ENCODE measurements at regions not wholly inside any gene's neighbourhood (a gene's known extent, or its start where the extent isn't known, plus 50 kb on each side); places are given as distances from the start of the nearest gene placed in this dataset.

GRCh38 chr18:10011751-10012150 is 97.9 kb downstream of the VAPA start:
- H3K9me3 ChIP-seq (ENCODE audit: low read length): no peaks in the 10 kb centered on the region
- no peak overlapping the region for H3K27ac ChIP-seq (ENCODE audit: low read length)
- H3K9ac ChIP-seq (ENCODE audit: low read length): no peak overlapping the region
- TF ChIP-seq EP300 (conservative IDR thresholded peaks at IDR 0.05; ENCODE audit: poor library complexity, severe bottlenecking) (no peak), RAD21 (conservative IDR thresholded peaks at IDR 0.05) (no peak), SMC3 (conservative IDR thresholded peaks at IDR 0.05; ENCODE audit: poor library complexity) (no peak), TAF1 (IDR thresholded peaks at IDR 0.05; ENCODE audit: low read depth) (no peak), POLR2AphosphoS5 (IDR thresholded peaks at IDR 0.05) (no peak), EZH2 (IDR thresholded peaks at IDR 0.05; ENCODE audit: borderline replicate concordance, insufficient read depth, low read length, poor library complexity, severe bottlenecking) (no peak), MXI1 (conservative IDR thresholded peaks at IDR 0.05; ENCODE audit: poor library complexity, severe bottlenecking) (no peak)
- TF ChIP-seq, protein P1, sequence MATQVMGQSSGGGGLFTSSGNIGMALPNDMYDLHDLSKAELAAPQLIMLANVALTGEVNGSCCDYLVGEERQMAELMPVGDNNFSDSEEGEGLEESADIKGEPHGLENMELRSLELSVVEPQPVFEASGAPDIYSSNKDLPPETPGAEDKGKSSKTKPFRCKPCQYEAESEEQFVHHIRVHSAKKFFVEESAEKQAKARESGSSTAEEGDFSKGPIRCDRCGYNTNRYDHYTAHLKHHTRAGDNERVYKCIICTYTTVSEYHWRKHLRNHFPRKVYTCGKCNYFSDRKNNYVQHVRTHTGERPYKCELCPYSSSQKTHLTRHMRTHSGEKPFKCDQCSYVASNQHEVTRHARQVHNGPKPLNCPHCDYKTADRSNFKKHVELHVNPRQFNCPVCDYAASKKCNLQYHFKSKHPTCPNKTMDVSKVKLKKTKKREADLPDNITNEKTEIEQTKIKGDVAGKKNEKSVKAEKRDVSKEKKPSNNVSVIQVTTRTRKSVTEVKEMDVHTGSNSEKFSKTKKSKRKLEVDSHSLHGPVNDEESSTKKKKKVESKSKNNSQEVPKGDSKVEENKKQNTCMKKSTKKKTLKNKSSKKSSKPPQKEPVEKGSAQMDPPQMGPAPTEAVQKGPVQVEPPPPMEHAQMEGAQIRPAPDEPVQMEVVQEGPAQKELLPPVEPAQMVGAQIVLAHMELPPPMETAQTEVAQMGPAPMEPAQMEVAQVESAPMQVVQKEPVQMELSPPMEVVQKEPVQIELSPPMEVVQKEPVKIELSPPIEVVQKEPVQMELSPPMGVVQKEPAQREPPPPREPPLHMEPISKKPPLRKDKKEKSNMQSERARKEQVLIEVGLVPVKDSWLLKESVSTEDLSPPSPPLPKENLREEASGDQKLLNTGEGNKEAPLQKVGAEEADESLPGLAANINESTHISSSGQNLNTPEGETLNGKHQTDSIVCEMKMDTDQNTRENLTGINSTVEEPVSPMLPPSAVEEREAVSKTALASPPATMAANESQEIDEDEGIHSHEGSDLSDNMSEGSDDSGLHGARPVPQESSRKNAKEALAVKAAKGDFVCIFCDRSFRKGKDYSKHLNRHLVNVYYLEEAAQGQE (IDR thresholded peaks at IDR 0.05; ENCODE audit: borderline replicate concordance): no peak
- TF ChIP-seq, protein P2, sequence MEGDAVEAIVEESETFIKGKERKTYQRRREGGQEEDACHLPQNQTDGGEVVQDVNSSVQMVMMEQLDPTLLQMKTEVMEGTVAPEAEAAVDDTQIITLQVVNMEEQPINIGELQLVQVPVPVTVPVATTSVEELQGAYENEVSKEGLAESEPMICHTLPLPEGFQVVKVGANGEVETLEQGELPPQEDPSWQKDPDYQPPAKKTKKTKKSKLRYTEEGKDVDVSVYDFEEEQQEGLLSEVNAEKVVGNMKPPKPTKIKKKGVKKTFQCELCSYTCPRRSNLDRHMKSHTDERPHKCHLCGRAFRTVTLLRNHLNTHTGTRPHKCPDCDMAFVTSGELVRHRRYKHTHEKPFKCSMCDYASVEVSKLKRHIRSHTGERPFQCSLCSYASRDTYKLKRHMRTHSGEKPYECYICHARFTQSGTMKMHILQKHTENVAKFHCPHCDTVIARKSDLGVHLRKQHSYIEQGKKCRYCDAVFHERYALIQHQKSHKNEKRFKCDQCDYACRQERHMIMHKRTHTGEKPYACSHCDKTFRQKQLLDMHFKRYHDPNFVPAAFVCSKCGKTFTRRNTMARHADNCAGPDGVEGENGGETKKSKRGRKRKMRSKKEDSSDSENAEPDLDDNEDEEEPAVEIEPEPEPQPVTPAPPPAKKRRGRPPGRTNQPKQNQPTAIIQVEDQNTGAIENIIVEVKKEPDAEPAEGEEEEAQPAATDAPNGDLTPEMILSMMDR (IDR thresholded peaks at IDR 0.05; ENCODE audit: poor library complexity, severe bottlenecking): no peak
- no peaks in the 10 kb centered on the region for H3K79me2 ChIP-seq (replicated peaks; ENCODE audit: insufficient read depth, low read length)
- no peaks in the 10 kb centered on the region for H3K36me3 ChIP-seq (ENCODE audit: insufficient read depth, low read length)
- no peaks in the 10 kb centered on the region for H3F3A ChIP-seq (ENCODE audit: insufficient read depth, low read length, poor library complexity, severe bottlenecking)
- H3K4me3 ChIP-seq (ENCODE audit: low read length): no peak overlapping the region
- H4K20me1 ChIP-seq (ENCODE audit: insufficient read depth): no peaks in the 10 kb centered on the region
- H3K4me2 ChIP-seq (ENCODE audit: low read length): no peak overlapping the region
- H3K27me3 ChIP-seq (ENCODE audit: insufficient read depth, low read depth, low read length): no peaks in the 10 kb centered on the region
- H3K9me2 ChIP-seq (ENCODE audit: insufficient read depth, low read length): no peaks in the 10 kb centered on the region
- H2AFZ ChIP-seq (ENCODE audit: low read depth, low read length): no peak overlapping the region

DNA sequence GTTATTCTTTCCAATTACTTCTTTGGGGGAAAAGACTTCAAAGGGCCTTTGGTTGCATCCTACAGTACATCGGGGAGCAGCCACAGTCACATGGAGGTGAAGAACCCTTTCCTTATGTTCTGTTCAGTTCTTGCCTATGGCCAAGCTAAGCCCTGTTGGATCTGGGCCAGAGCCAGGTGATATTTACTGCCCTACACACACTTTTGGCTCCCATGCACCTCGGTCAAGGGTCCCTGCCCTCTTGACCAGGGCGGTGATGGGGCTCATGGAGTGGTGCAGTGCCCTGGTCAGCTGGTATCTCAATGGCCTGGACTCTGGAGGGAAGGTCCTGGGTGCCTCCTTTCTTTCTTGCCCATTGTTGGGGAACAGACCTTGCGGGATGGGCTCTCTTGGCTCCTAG is 98.7 kb downstream of the VAPA start:
- Histone ChIP-seq H3K79me2 (replicated peaks; ENCODE audit: insufficient read depth, low read length) (no peaks in the 10 kb centered on the region), H4K20me1 (ENCODE audit: insufficient read depth) (no peaks in the 10 kb centered on the region), H3K9ac (ENCODE audit: low read length) (no peak overlapping the region), H3K4me2 (ENCODE audit: low read length) (no peak overlapping the region), H3K36me3 (ENCODE audit: insufficient read depth, low read length) (no peaks in the 10 kb centered on the region), H3K4me3 (ENCODE audit: low read length) (no peak overlapping the region), H3K27me3 (ENCODE audit: insufficient read depth, low read depth, low read length) (no peaks in the 10 kb centered on the region), H3K9me2 (ENCODE audit: insufficient read depth, low read length) (no peaks in the 10 kb centered on the region), H3K9me3 (ENCODE audit: low read length) (no peaks in the 10 kb centered on the region), H2AFZ (ENCODE audit: low read depth, low read length) (no peak overlapping the region), H3K27ac (ENCODE audit: low read length) (no peak overlapping the region), H3F3A (ENCODE audit: insufficient read depth, low read length, poor library complexity, severe bottlenecking) (no peaks in the 10 kb centered on the region)
- TF ChIP-seq TAF1 (IDR thresholded peaks at IDR 0.05; ENCODE audit: low read depth) (no peak), RAD21 (conservative IDR thresholded peaks at IDR 0.05) (no peak)
